Activated naive CD4-positive, alpha-beta T cell treated with anti-CD3 and anti-CD28 coated beads, Interleukin-2, amount 50 U/mL, for 72 hours (primary cell): ENCODE measurements at regions not wholly inside any gene's neighbourhood (a gene's known extent, or its start where the extent isn't known, plus 50 kb on each side); places are given as distances from the start of the nearest gene placed in this dataset.

Source experiments
- ATAC-seq, 2 donors: fragments of 150-1000 bp; cut with Tn5 transposase; 2 replicates each; pipeline ENCODE4 v1.10.0; 2021; ENCODE audit warnings: mild to moderate bottlenecking in 2 of 2, moderate library complexity in 2 of 2
- DNase-seq, 2 donors: peaks; one replicate each; pipeline ENCODE4 v3.0.0; 2021 to 2022; ENCODE audit warnings: low spot score in 2 of 2
- H3K27ac Mint-ChIP-seq, 2 donors: one replicate each; pipeline ENCODE4 v1.8.0; 2022; ENCODE audit warnings: mild to moderate bottlenecking in 2 of 2, mixed read lengths in 2 of 2
- H3K36me3 Mint-ChIP-seq, 2 donors: one replicate each; pipeline ENCODE4 v1.8.0; 2022; ENCODE audit warnings: mixed read lengths in 2 of 2
- H3K9me3 Mint-ChIP-seq, 2 donors: one replicate each; pipeline ENCODE4 v1.8.0; 2022; ENCODE audit warnings: mixed read lengths in 2 of 2

GRCh38 chr1:60394436-60394835 is 320.9 kb upstream of the C1orf87 start:
- no peak for DNase-seq

DNA sequence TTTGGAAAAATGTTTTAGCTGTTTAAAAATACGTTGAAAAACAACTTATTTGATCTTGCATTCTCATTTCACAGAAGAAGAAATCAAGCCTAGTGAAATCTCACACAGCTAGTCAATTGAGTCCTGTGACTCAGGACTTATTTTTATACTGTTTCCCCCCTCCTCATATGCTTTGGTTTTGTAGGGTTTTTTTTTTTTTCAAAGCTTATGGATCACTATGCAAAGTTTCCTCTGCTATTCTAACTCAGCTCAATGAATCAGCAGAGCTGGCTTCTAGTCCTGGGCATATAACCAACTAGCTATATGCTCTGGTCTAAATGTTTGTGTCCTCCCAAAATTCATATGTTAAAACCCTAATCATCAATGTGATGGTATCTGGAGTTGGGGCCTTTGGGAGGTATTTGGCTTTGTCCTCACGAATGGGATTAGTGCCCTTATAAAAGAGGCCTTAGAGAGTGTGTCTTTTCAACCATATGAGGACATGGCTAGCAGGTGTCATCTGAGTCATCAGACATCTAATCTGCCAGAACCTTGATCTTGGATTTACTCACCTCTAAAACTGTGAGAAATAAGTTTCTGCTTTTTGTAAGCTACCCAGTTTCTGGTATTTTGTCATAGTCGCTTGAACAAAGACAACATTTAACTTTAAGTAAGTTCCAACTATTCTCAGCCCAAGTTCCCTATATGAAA is 317.2 kb upstream of the C1orf87 start:
- Mint-ChIP-seq H3K36me3 (no peaks in the 10 kb centered on the region), H3K27ac (no peak overlapping the region), H3K9me3 (no peaks in the 10 kb centered on the region)
- no peak for DNase-seq
- ATAC-seq = peak in 1 of 2 donors; percentile 75

More at GRCh38 chr1:60394436-60394835, 320.9 kb upstream of the C1orf87 start:
- Mint-ChIP-seq H3K27ac (no peak overlapping the region), H3K36me3 (no peaks in the 10 kb centered on the region), H3K9me3 (no peaks in the 10 kb centered on the region)
- ATAC-seq = no peak

DNA sequence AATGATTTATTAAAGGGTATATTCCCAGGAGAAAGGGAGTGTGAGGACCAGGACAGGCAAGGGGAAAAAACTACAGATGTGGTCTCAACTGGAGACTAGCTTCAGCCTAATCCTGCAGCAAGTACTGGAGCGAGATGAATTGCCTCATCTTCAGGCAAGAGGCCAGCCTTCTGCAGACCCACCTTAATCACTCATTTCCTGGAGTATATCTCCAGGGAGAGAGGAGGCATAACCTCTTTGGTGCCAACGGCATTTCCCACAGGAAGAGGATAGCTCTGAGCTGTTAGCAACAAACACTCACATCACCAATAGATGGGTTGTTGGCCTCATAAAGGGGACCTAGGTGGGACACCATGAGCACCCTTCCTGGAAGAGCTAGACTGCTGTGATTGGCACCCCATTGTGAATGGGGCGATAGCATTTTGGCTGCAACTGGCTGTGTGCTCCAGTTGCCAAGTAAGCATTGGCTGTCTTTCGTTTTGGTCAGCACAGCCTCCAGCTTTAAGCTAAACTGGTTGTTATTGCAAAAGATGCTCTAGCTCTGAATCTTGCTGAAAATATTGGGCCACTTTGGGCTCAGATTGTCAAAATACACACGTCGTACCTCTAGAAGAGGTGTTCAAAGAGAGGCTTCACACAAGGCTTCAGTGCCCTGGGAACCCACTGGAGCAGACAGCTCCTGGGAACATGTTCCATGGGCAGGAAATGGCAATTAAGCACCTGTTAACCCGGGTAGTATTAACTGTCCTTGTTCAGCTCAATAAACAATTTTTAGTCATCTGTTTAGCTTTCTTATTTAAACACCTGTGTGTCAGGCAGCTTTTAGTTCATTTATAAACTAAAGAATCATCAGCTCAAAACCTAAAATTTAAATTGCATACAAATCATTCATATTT is 314.8 kb upstream of the C1orf87 start:
- ATAC-seq = no peak
- Mint-ChIP-seq H3K36me3 (no peaks in the 10 kb centered on the region), H3K9me3 (no peaks in the 10 kb centered on the region), H3K27ac (no peak overlapping the region)
- DNase-seq = no peak

GRCh38 chr1:60387175-60387574 is 313.6 kb upstream of the C1orf87 start:
- DNase-seq (no peak), ATAC-seq (no peak)
- Mint-ChIP-seq H3K27ac (no peak overlapping the region), H3K9me3 (no peaks in the 10 kb centered on the region), H3K36me3 (no peaks in the 10 kb centered on the region)

GRCh38 chr1:60386249-60386648 is 312.7 kb upstream of the C1orf87 start:
- no peak for DNase-seq
- ATAC-seq = no peak
- Mint-ChIP-seq H3K27ac (no peak overlapping the region), H3K9me3 (no peaks in the 10 kb centered on the region), H3K36me3 (no peaks in the 10 kb centered on the region)

GRCh38 chr1:60376196-60376595 is 302.6 kb upstream of the C1orf87 start:
- Mint-ChIP-seq H3K36me3 (no peaks in the 10 kb centered on the region), H3K9me3 (peaks cover 0 to 9% of the 10 kb centered on the region in 2 donors), H3K27ac (no peak overlapping the region)
- no peak for DNase-seq
- no peak for ATAC-seq

DNA sequence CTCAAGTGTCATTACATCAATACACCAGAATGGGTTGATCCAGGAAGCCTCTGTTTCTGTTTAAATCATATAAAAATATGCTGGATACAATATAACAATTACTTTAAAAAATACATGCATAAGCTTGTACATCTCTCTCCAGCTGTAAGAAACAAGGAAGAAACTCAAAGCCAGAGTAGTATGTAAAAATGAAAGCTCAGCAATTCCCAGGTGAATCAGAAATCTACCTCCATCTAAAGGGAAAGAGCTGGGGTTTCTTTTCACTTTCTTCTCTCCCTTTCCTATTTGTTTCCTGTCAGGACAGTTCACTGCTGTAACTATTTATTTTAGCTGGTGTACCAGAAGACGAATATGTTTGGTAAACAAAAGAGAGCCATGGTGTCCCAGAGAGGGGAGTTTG is 301.0 kb upstream of the C1orf87 start:
- peaks cover 0 to 9% of the 10 kb centered on the region in 2 donors for H3K9me3 Mint-ChIP-seq
- no peak for ATAC-seq

DNA sequence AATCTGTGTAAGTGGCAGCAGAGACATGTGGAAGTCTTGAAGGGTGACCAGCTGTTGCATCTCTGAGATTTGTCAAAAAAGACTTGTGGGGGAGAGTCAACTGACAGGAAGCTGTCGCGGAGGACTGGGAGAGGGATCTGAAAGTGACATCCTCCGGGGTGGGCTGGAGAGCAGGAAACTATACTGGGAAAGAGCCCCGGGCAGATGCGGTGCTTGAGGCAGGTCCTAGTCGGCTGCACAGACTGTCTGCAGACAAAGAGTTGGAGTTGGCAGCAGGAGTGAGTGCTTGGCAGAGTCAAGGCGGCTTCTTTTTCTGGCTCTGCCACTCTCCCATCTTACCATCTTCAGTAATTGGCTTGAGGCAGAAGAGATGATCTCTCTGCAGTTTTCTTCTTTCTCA is 294.0 kb upstream of the C1orf87 start:
- Mint-ChIP-seq H3K27ac (no peak overlapping the region), H3K9me3 (no peaks in the 10 kb centered on the region), H3K36me3 (no peaks in the 10 kb centered on the region)
- DNase-seq (no peak), ATAC-seq (no peak)

More for the DNA sequence above, 301.0 kb upstream of the C1orf87 start:
- no peak for DNase-seq
- no peak overlapping the region for H3K27ac Mint-ChIP-seq
- no peaks in the 10 kb centered on the region for H3K36me3 Mint-ChIP-seq

DNA sequence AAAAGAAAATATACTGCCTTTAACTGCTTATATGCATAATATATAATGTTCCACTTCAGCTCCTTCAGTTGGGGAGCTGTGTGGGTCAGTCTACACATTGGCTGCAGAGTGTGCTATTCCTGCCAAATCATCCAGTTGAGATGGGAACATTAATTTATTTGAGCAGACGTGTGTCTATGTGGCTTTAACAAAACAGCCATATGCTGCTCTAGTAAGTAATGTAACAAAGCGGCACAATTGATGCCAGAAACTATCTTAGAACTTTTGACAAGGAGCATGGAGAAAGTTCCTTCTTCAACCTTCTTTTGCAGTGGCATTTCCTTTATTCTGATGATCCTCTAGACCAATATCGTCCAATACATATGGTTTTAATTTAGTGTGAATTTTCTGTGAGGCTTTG is 285.9 kb upstream of the C1orf87 start:
- no peaks in the 10 kb centered on the region for H3K36me3 Mint-ChIP-seq
- ATAC-seq (no peak), DNase-seq (no peak)
- H3K27ac Mint-ChIP-seq = no peak overlapping the region
- peaks cover 3 to 5% of the 10 kb centered on the region in 2 donors for H3K9me3 Mint-ChIP-seq

GRCh38 chr1:60350531-60350930 is 277.0 kb upstream of the C1orf87 start:
- H3K27ac Mint-ChIP-seq = no peak overlapping the region
- DNase-seq = no peak
- no peak for ATAC-seq
- H3K9me3 Mint-ChIP-seq = no peaks in the 10 kb centered on the region
- H3K36me3 Mint-ChIP-seq = no peaks in the 10 kb centered on the region

DNA sequence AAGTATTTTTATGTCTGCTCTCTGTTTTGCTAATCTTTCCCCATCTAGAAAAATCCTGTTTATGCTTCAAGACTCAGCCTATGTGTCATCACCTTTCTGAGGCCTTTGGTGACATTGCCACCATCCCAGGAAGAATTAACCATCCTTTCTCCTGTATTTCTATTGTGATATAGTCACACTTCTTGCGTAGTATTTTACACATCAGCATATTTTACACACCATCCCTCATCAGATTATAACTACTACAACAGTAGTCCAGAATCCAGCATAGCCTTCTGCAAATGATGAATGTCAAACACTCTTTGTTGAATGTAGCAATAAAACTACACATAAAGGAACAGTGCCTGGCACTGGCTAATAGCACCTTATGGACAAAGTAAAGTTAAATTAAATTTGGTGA is 275.3 kb upstream of the C1orf87 start:
- no peak for ATAC-seq
- no peak for DNase-seq
- H3K27ac Mint-ChIP-seq = no peak overlapping the region
- H3K9me3 Mint-ChIP-seq = no peaks in the 10 kb centered on the region
- no peaks in the 10 kb centered on the region for H3K36me3 Mint-ChIP-seq

- DNase-seq (no peak), ATAC-seq (no peak)
- H3K36me3 Mint-ChIP-seq = no peaks in the 10 kb centered on the region
- H3K9me3 Mint-ChIP-seq = peaks cover 0 to 5% of the 10 kb centered on the region in 2 donors
- H3K27ac Mint-ChIP-seq = no peak overlapping the region
Observed at GRCh38 chr1:60345621-60346020, 272.1 kb upstream of the C1orf87 start.

DNA sequence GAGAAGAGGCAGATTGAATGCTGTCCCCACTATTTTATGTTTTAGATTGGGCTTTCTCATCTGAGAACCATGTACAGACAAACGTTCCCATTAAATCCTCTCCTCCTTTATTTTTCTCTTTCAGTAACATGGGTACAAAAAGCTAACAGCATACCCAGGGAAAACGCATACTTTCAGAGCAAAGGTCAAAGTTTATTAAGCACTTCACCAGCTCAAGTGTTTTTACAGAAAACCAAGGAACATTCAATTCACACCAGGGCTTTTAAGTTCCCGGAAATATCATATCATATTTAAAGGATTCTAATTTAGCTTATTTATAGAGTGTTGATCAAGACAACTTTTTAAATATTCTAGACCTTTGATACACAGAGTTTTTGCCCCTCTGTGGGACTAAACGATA is 271.5 kb upstream of the C1orf87 start:
- no peak overlapping the region for H3K27ac Mint-ChIP-seq
- DNase-seq = no peak
- H3K9me3 Mint-ChIP-seq = peaks cover 0 to 5% of the 10 kb centered on the region in 2 donors
- no peak for ATAC-seq
- no peaks in the 10 kb centered on the region for H3K36me3 Mint-ChIP-seq

- Mint-ChIP-seq H3K9me3 (peaks cover 0 to 5% of the 10 kb centered on the region in 2 donors), H3K27ac (no peak overlapping the region), H3K36me3 (no peaks in the 10 kb centered on the region)
- ATAC-seq (no peak), DNase-seq (no peak)
Observed at GRCh38 chr1:60343736-60344135, 270.2 kb upstream of the C1orf87 start.

DNA sequence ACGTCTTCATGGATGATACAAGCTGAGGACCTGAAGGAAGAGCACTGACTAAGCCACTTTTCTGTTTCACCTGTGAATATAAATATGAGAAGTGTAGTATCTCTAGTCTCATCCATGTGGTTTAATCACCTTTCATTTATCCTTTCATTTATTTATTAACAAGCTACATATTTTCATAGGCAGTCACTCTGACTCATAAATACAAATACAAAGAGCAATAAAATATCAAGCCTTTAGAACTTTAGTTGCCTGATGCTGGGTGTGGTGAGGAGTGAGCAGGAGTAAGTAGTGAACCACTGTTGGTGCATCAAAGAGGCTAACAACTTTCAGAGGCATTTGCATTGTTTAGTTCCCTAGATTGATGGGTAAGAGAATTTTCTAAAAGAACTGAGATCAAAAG is 269.0 kb upstream of the C1orf87 start:
- Mint-ChIP-seq H3K36me3 (no peaks in the 10 kb centered on the region), H3K27ac (no peak overlapping the region), H3K9me3 (peaks cover 0 to 5% of the 10 kb centered on the region in 2 donors)
- ATAC-seq (no peak), DNase-seq (no peak)

DNA sequence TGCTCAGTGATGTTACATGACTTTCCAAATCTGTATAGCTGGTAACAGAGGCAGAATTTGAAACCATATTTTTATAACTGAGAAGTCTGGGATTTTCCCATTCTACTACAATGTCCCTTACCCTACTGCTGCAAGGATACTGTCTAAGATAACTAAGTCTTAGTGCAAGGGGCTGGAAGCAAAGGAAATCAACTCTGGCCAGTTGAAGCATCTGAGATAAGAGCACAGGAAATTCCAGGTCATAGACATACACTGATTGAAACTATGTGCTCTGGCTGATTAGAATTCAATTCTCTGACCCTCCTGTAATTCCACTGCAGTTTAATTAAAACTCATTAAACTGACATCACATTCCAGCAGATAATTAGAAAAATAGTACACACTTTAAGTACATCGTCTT is 267.7 kb upstream of the C1orf87 start:
- no peak for DNase-seq
- no peaks in the 10 kb centered on the region for H3K36me3 Mint-ChIP-seq
- H3K27ac Mint-ChIP-seq = no peak overlapping the region
- peaks cover 0 to 5% of the 10 kb centered on the region in 2 donors for H3K9me3 Mint-ChIP-seq
- ATAC-seq = no peak

DNA sequence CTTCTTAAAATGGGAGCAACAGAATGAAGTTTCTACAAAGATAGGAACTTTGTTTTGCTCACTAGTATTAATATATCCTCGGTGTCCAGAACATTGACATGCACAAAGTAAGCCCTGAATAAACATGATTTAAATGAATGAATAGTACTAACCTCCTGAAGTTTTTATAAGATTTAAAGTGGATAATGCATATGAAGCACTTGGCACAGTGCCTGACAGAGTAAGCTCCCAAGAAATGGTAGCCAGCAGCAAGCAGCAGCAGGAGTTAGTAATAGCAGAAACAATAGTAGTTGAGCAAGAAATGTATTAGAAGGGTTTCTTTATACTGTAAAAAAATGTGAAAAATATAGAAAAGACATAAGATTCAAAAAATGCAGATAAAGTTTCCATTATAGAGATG is 258.1 kb upstream of the C1orf87 start:
- no peak for DNase-seq

GRCh38 chr1:60329651-60330050 is 256.1 kb upstream of the C1orf87 start:
- peaks cover 14 to 15% of the 10 kb centered on the region in 2 donors for H3K9me3 Mint-ChIP-seq

More for the DNA sequence above, 258.1 kb upstream of the C1orf87 start:
- no peak for ATAC-seq
- no peaks in the 10 kb centered on the region for H3K36me3 Mint-ChIP-seq
- peaks cover 8 to 9% of the 10 kb centered on the region in 2 donors for H3K9me3 Mint-ChIP-seq
- no peak overlapping the region for H3K27ac Mint-ChIP-seq

More at GRCh38 chr1:60329651-60330050, 256.1 kb upstream of the C1orf87 start:
- Mint-ChIP-seq H3K36me3 (no peaks in the 10 kb centered on the region), H3K27ac (no peak overlapping the region)
- DNase-seq = no peak
- ATAC-seq = no peak
